ENCODE measurements at regions not wholly inside any gene's neighbourhood (a gene's known extent, or its start where the extent isn't known, plus 50 kb on each side); places are given as distances from the start of the nearest gene placed in this dataset.

GRCh38 chr3:71905426-71905825 is 120.5 kb upstream of the PROK2 start:
- TF ChIP-seq CTCF (IDR thresholded peaks at IDR 0.05 in 4 of 5, conservative IDR thresholded peaks at IDR 0.05 in 1 of 5) (no peak), POLR2A (IDR thresholded peaks at IDR 0.05) (no peak)

Measured in gastrocnemius medialis (tissue), 4 donors.